ENCODE measurements at regions not wholly inside any gene's neighbourhood (a gene's known extent, or its start where the extent isn't known, plus 50 kb on each side); places are given as distances from the start of the nearest gene placed in this dataset.

DNA sequence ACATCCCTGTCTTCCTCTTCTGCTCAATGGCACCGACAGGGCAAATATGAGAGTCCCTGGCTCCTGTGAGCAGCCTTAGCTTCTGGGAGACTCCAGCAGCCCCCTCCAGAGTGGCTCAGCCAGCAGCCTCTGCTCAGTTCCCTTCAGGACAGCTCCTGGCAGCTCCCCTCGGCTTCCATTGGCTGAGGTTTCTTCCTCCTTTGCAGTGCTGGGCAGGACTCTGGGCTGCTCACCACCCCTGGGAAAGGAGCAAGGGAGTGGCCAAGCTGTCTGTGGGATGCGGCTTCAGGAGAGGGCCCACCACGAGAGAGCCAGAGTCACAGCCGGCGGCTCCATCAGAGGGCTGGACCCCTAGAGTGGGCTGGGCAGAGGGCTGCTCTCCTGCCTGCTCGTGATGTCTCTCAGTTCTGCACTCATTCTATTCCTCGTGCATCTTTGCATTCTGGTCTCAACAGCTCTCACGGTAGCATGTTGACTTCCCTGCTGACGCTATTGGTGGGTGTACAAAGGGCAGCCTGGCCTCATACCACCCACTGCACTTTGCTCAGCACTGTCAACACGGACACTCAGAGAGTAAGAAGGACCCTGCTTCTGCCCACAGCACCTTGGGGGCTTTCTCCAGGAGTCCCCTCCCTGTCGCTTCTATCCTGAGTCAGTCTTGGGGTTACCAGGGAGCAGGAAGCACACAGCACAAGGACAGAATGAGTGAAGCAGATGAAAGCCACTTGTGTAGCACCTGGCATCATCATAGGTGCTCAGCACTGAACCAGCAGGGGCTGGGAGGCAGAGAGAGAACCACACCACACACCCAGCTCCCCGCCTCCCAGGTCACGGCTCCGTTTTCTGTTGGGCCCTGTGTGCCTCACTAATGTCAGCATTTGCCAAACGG, 80.9 kb upstream of the ALDH1B1 start (continued):
- TF ChIP-seq, protein P1, sequence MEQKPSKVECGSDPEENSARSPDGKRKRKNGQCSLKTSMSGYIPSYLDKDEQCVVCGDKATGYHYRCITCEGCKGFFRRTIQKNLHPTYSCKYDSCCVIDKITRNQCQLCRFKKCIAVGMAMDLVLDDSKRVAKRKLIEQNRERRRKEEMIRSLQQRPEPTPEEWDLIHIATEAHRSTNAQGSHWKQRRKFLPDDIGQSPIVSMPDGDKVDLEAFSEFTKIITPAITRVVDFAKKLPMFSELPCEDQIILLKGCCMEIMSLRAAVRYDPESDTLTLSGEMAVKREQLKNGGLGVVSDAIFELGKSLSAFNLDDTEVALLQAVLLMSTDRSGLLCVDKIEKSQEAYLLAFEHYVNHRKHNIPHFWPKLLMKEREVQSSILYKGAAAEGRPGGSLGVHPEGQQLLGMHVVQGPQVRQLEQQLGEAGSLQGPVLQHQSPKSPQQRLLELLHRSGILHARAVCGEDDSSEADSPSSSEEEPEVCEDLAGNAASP (CRISPR knock-in tag; IDR thresholded peaks at IDR 0.05; ENCODE audit: borderline replicate concordance): peak; percentile 45; the same call in 1 of the 2 replicates
- no peak for TF ChIP-seq ZNF713 (CRISPR knock-in tag; IDR thresholded peaks at IDR 0.05)
- no peak for TF ChIP-seq ZNF883 (CRISPR knock-in tag; IDR thresholded peaks at IDR 0.05; ENCODE audit: not compliant biosample characterization)
- no peak for TF ChIP-seq MATR3 (CRISPR knock-in tag; IDR thresholded peaks at IDR 0.05)
- no peak for TF ChIP-seq NR2F6 (IDR thresholded peaks at IDR 0.05)
- TF ChIP-seq NR2F6 (CRISPR knock-in tag; IDR thresholded peaks at IDR 0.05): peak; percentile 23; the same call in 1 of the 2 replicates
- 0 out of 2 replicates have a peak, but pooled peaks have one; percentile 46 for TF ChIP-seq ZNF709 (CRISPR knock-in tag; IDR thresholded peaks at IDR 0.05)
- TF ChIP-seq DPF2 (CRISPR knock-in tag; IDR thresholded peaks at IDR 0.05; ENCODE audit: borderline replicate concordance, low read depth): peak; percentile 68; the same call in 1 of the 2 replicates
- peak; percentile 77 for TF ChIP-seq FOXO1 (CRISPR knock-in tag; IDR thresholded peaks at IDR 0.05)
- TF ChIP-seq ZNF563 (CRISPR knock-in tag; IDR thresholded peaks at IDR 0.05): 0 out of 2 replicates have a peak, but pooled peaks have one; percentile 33
- TF ChIP-seq ZNF547 (CRISPR knock-in tag; IDR thresholded peaks at IDR 0.05): 0 out of 2 replicates have a peak, but pooled peaks have one; percentile 53
- peak; percentile 57; the same call in 1 of the 2 replicates for TF ChIP-seq FOXK2 (IDR thresholded peaks at IDR 0.05)
- no peak for TF ChIP-seq XBP1 (CRISPR knock-in tag; IDR thresholded peaks at IDR 0.05)
- peak; percentile 64; the same call in 1 of the 2 replicates for TF ChIP-seq RXRA (CRISPR knock-in tag; IDR thresholded peaks at IDR 0.05)
- TF ChIP-seq, protein P2, sequence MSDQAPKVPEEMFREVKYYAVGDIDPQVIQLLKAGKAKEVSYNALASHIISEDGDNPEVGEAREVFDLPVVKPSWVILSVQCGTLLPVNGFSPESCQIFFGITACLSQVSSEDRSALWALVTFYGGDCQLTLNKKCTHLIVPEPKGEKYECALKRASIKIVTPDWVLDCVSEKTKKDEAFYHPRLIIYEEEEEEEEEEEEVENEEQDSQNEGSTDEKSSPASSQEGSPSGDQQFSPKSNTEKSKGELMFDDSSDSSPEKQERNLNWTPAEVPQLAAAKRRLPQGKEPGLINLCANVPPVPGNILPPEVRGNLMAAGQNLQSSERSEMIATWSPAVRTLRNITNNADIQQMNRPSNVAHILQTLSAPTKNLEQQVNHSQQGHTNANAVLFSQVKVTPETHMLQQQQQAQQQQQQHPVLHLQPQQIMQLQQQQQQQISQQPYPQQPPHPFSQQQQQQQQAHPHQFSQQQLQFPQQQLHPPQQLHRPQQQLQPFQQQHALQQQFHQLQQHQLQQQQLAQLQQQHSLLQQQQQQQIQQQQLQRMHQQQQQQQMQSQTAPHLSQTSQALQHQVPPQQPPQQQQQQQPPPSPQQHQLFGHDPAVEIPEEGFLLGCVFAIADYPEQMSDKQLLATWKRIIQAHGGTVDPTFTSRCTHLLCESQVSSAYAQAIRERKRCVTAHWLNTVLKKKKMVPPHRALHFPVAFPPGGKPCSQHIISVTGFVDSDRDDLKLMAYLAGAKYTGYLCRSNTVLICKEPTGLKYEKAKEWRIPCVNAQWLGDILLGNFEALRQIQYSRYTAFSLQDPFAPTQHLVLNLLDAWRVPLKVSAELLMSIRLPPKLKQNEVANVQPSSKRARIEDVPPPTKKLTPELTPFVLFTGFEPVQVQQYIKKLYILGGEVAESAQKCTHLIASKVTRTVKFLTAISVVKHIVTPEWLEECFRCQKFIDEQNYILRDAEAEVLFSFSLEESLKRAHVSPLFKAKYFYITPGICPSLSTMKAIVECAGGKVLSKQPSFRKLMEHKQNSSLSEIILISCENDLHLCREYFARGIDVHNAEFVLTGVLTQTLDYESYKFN (CRISPR knock-in tag; conservative IDR thresholded peaks at IDR 0.05): peak; percentile 77
- 0 out of 2 replicates have a peak, but pooled peaks have one; percentile 64 for TF ChIP-seq ARNTL (CRISPR knock-in tag; IDR thresholded peaks at IDR 0.05)
- TF ChIP-seq PPARG (CRISPR knock-in tag; conservative IDR thresholded peaks at IDR 0.05): peak; percentile 60; the same call in 1 of the 2 replicates
- TF ChIP-seq, protein P3, sequence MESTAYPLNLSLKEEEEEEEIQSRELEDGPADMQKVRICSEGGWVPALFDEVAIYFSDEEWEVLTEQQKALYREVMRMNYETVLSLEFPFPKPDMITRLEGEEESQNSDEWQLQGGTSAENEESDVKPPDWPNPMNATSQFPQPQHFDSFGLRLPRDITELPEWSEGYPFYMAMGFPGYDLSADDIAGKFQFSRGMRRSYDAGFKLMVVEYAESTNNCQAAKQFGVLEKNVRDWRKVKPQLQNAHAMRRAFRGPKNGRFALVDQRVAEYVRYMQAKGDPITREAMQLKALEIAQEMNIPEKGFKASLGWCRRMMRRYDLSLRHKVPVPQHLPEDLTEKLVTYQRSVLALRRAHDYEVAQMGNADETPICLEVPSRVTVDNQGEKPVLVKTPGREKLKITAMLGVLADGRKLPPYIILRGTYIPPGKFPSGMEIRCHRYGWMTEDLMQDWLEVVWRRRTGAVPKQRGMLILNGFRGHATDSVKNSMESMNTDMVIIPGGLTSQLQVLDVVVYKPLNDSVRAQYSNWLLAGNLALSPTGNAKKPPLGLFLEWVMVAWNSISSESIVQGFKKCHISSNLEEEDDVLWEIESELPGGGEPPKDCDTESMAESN (CRISPR knock-in tag; conservative IDR thresholded peaks at IDR 0.05): no peak
- TF ChIP-seq, protein P4, sequence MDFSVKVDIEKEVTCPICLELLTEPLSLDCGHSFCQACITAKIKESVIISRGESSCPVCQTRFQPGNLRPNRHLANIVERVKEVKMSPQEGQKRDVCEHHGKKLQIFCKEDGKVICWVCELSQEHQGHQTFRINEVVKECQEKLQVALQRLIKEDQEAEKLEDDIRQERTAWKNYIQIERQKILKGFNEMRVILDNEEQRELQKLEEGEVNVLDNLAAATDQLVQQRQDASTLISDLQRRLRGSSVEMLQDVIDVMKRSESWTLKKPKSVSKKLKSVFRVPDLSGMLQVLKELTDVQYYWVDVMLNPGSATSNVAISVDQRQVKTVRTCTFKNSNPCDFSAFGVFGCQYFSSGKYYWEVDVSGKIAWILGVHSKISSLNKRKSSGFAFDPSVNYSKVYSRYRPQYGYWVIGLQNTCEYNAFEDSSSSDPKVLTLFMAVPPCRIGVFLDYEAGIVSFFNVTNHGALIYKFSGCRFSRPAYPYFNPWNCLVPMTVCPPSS (IDR thresholded peaks at IDR 0.05): no peak
- no peak for TF ChIP-seq THYN1 (CRISPR knock-in tag; IDR thresholded peaks at IDR 0.05; ENCODE audit: borderline replicate concordance, low read depth)
- TF ChIP-seq ZBTB7B (CRISPR knock-in tag; IDR thresholded peaks at IDR 0.05): peak; percentile 59; the same call in 1 of the 2 replicates
- TF ChIP-seq HNF4G (IDR thresholded peaks at IDR 0.05; ENCODE audit: borderline replicate concordance, low read depth, low read length): peak; percentile 63; the same call in 1 of the 2 replicates
- TF ChIP-seq HNF4G (CRISPR knock-in tag; IDR thresholded peaks at IDR 0.05; ENCODE audit: borderline replicate concordance, low read depth): peak; percentile 34; the same call in 1 of the 2 replicates
